ENCODE measurements at regions not wholly inside any gene's neighbourhood (a gene's known extent, or its start where the extent isn't known, plus 50 kb on each side); places are given as distances from the start of the nearest gene placed in this dataset.

GRCh38 chr5:88144219-88145001, 124.2 kb downstream of the TMEM161B start:
- no peak for DNase-seq

- no peak for DNase-seq
These were observed 124.9 kb downstream of the TMEM161B start for GRCh38 chr5:88143693-88144218.

DNA sequence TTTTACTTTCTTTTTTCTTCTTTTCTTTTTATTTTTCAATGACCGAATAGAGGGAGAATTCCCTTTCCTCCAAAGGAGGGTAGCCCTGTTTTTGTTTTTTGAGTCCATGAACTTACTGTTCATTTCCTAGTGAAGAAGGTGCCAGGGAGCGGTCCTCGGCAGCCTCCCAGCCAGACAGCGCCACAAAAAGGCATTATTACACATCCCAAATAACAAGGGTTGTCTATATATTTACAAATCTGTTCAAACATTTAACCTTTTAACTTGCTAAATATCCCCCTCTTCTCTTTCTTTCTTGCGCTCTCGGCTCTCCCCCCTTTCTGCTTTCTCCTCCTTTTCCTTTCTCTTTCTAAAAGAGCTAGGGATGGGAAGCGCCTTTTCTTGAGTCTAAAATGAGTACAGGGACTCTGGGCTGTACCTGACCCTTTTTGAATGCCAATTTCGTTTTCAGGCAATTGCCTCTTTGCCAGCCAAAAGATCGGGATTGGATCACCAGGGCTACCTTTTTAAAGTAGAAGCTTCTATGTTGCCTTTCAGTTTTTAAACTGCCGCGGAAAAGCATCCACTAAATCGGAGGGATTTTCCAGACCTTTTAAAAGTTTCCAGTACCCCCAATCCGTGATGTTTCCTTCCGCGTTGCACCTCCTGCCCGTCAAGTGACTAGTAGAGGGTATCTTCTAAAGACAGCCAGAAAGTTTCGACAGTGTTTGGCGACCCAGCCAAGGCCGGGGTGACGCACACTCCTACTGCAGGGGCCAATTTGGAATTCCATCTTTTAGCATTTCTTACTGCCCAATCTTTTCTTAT, 125.6 kb downstream of the TMEM161B start:
- DNase-seq: no peak

DNA sequence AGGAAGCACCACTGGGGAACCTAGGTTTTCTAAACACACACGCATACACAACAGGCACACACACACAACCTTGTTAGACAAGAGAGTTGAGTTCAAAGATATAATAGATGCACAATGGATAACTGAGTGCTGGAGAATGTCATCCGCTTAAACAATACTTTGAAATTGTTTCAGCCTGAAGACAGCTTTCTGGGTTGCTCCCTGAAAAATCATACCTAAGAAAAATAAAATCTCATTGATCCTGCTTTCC, 126.1 kb downstream of the TMEM161B start:
- peak in 1 of 2 experiments; percentile 7 for DNase-seq

DNA sequence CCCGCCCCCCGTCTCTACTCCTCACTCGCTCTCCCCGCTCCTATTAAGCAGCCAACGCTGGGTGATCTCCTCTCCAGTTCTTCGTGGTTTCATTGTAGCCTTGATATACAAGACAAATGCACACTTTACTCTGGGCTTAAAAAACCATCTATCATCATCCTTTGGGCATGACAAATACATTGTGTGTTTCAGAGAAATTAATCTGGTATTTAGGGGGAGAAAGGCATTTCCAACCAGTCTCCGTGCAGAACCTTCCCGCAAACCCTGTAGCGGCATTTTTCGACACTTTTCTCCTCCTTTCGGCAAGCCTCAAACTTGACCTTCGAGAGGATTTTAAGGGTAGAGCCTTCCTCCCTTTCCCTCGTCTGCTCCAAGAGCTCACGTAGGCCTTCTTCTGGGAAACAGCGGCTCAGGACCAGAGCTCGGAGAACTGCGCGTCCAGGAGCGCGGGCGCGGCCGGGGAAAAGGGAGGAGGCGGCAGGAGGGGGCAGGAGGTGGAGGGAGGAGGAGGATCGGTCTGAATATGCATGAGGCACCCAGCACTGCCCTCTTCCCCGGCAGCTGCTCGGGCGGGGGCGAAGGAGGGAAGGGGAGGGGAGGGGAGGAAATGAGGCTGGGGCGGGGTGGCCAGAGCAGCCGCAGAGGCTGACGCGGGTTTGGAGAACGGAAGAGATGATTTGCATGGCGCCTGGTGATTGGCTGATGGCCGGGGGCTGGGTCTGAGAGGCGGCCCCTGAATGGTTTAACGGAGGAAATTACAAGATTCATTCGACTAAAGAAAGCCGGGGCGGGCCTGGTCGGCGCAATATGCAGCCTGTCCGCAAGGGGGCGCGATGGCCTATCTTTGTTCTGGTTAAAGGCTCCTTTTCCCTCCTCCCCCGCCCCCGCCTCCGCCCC, 127.5 kb downstream of the TMEM161B start:
- DNase-seq: peak; percentile 96

- no peak for DNase-seq
These were observed 128.2 kb downstream of the TMEM161B start for GRCh38 chr5:88140396-88140855.

DNA sequence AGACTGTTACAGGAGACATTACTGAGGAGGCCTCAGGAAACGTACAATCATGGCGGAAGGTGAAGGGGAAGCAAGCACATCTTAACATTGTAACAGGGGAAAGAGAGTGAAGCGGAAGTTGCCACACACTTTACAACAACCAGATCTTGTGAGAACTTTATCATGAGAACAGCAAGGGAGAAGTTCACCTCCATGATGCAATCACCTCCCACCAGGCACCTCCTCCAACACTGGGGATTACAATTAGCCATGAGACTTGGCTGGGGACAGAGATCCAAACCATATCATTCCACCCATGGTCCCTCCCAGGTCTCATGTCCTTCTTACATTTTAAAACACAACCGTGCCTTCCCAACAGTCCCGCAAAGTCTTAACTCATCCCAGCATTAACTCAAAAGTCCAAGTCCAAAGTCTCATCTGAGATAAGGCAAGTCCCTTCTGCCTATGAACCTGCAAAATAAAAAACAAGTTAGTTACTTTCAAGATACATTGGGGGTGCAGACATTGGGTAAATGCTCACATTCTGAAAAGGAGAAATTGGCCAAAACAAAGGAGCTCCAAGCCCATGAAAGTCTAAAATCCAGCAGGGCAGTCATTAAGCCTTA, 138.3 kb downstream of the TMEM161B start:
- DNase-seq: no peak

- no peak for DNase-seq
These were observed 139.8 kb downstream of the TMEM161B start for GRCh38 chr5:88128813-88129212.

GRCh38 chr5:88119535-88120125, 149.0 kb downstream of the TMEM161B start:
- no peak for DNase-seq

GRCh38 chr5:88118179-88118578, 150.5 kb downstream of the TMEM161B start:
- DNase-seq: no peak

GRCh38 chr5:88117546-88117945, 151.1 kb downstream of the TMEM161B start:
- no peak for DNase-seq

GRCh38 chr5:88116396-88116795, 152.2 kb downstream of the TMEM161B start:
- no peak for DNase-seq

DNA sequence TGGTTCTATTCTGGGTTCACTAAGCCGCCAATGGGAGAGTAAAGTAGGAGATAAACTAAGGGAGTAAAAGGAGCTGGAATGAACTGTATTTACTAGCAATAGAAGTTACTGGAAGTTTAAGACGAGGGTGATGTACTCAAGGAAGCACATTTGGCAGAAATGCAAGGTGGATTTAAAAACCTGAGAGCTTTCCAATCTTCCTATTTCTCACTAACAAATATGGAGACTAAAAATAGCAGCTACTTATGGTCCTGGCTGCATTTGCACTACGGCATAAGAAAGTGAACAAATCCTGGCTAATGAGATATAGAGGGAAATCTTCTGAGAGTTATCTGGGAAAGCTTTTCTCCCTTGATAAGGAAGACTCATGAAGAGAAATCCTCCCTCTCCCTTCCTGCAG, 153.4 kb downstream of the TMEM161B start:
- no peak for DNase-seq

DNA sequence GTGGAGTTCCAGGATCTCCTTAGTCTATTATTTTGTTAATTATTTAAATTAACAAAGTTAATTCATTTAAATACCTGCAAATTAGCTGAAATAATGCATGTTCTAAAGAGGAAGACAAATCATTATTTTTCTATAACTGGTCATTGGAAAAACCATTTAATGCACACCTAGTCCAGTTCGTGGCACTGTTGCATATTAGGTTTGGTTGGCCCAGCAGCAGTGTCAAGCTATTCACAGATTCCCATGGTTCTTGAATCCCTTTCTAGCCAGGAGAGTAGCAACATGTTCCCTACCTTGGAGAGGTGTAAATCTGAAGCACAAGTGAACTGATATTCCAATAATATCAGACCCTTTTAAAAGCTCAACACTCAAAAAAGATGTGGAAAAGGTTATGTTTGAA, 155.2 kb downstream of the TMEM161B start:
- no peak for DNase-seq

GRCh38 chr5:88109818-88110217, 158.8 kb downstream of the TMEM161B start:
- DNase-seq: no peak

GRCh38 chr5:88108490-88109279, 160.0 kb downstream of the TMEM161B start:
- DNase-seq: no peak

- no peak for DNase-seq
These were observed 173.6 kb downstream of the TMEM161B start for GRCh38 chr5:88094906-88095496.

GRCh38 chr5:88094403-88094802, 174.2 kb downstream of the TMEM161B start:
- DNase-seq: no peak

DNA sequence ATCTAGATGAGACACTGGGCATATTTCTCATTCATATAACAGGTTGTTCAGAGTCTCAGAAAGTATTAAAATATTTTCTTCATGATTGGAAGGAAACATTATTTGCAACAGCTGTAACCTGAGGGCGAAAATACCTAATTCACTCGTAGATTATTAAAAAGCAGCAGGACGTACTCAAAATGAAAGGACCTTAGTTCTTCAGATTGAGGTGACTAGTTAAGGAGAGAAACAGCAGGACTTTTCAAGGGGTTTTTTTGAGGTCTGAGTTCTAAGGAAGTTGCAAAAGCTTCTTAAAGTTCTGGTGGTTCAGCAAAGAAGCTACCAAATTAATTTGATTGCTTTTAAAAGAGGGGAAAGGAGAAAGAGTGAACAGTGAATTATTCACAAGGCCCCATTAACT, 174.9 kb downstream of the TMEM161B start:
- DNase-seq: no peak

- no peak for DNase-seq
These were observed 175.6 kb downstream of the TMEM161B start for GRCh38 chr5:88092958-88093605.

Measured in SHP77 (cell line).